Panc1 (cell line): ENCODE measurements at regions not wholly inside any gene's neighbourhood (a gene's known extent, or its start where the extent isn't known, plus 50 kb on each side); places are given as distances from the start of the nearest gene placed in this dataset.

Source experiments
- CTCF ChIP-seq: fragments of 450-650 bp; IDR thresholded peaks from 2 replicates; pipeline ENCODE4 v1.5.1; 2017; ENCODE audit warnings: mild to moderate bottlenecking
- POLR2AphosphoS5 ChIP-seq: IDR thresholded peaks from 2 replicates; pipeline ENCODE4 v1.6.1; 2012; ENCODE audit warnings: mild to moderate bottlenecking, low read depth, low read length, moderate library complexity
- SIN3A ChIP-seq: IDR thresholded peaks from 2 replicates; pipeline ENCODE4 v1.6.1; 2012; ENCODE audit warnings: low read depth, mild to moderate bottlenecking, low read length, moderate library complexity, borderline replicate concordance; ENCODE audit not compliant: insufficient read depth
- TCF7L2 ChIP-seq: IDR thresholded peaks from 2 replicates; pipeline ENCODE4 v1.6.1; 2011; ENCODE audit warnings: mild to moderate bottlenecking, low read depth, low read length, inconsistent platforms
- TF ChIP-seq, protein P1 (sequence below), 2 experiments: IDR thresholded peaks; 2 replicates each; pipeline ENCODE4 v1.6.1; 2011 to 2012; ENCODE audit warnings: low read depth in 2 of 2, control low read depth in 1 of 2, low read length in 1 of 2, mild to moderate bottlenecking in 1 of 2, moderate library complexity in 1 of 2; ENCODE audit not compliant: insufficient read depth in 1 of 2

DNA sequence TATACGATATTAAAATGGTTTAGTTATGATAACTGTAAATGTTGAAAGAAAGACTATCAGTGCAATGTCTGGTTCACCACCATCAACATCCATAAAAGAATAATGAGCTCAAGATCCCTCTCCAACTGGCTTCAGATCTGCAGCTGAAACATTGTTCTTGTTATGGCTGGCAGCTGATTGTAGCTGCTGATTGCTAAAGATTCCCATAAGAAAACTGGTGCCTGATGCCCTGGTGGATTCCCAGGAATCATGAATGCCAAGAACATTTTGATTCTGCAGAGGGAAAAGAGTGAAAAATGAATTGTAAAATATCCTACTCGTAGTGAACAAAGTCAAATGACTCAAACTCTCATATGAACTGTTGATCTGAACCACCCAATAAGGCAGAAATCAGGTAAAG lies 1160.2 kb downstream of the EPHA7 start:
- no peak for TF ChIP-seq POLR2AphosphoS5
- no peak for TF ChIP-seq CTCF
- no peak for TF ChIP-seq SIN3A
- no peak for TF ChIP-seq TCF7L2
- TF ChIP-seq, protein P1, sequence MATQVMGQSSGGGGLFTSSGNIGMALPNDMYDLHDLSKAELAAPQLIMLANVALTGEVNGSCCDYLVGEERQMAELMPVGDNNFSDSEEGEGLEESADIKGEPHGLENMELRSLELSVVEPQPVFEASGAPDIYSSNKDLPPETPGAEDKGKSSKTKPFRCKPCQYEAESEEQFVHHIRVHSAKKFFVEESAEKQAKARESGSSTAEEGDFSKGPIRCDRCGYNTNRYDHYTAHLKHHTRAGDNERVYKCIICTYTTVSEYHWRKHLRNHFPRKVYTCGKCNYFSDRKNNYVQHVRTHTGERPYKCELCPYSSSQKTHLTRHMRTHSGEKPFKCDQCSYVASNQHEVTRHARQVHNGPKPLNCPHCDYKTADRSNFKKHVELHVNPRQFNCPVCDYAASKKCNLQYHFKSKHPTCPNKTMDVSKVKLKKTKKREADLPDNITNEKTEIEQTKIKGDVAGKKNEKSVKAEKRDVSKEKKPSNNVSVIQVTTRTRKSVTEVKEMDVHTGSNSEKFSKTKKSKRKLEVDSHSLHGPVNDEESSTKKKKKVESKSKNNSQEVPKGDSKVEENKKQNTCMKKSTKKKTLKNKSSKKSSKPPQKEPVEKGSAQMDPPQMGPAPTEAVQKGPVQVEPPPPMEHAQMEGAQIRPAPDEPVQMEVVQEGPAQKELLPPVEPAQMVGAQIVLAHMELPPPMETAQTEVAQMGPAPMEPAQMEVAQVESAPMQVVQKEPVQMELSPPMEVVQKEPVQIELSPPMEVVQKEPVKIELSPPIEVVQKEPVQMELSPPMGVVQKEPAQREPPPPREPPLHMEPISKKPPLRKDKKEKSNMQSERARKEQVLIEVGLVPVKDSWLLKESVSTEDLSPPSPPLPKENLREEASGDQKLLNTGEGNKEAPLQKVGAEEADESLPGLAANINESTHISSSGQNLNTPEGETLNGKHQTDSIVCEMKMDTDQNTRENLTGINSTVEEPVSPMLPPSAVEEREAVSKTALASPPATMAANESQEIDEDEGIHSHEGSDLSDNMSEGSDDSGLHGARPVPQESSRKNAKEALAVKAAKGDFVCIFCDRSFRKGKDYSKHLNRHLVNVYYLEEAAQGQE (IDR thresholded peaks at IDR 0.05; ENCODE audit: insufficient read depth in 1 of 2, low read depth in 2 of 2, low read length in 1 of 2), result no peak
